K562 (cell line): ENCODE measurements at regions not wholly inside any gene's neighbourhood (a gene's known extent, or its start where the extent isn't known, plus 50 kb on each side); places are given as distances from the start of the nearest gene placed in this dataset.

ENCODE experiments used
- BCOR ChIP-seq: fragments of 450-650 bp; IDR thresholded peaks from 2 replicates; pipeline ENCODE4 v1.6.1; 2016
- CBX8 ChIP-seq: fragments of 200-600 bp; sonication (generic); IDR thresholded peaks from 2 replicates; pipeline ENCODE4 v1.6.1; 2012; ENCODE audit warnings: borderline replicate concordance, mixed run types, low read depth, mild to moderate bottlenecking, moderate library complexity, mixed read lengths, low read length, control low read depth, inconsistent platforms; ENCODE audit not compliant: poor library complexity, severe bottlenecking; ENCODE audit errors: extremely low read depth
- FOXM1 ChIP-seq, 2 experiments: fragments of 450-650 bp in 1 of 2; sonication (generic) in 1 of 2; formaldehyde crosslinking in 1 of 2; IDR thresholded peaks; 2 replicates each; pipeline versions ENCODE4 v1.6.1 to v1.9.0; 2017 to 2022; ENCODE audit warnings: low read depth in 2 of 2, mild to moderate bottlenecking in 2 of 2, missing genetic modification reagents in 1 of 2, moderate library complexity in 1 of 2
- NFYB ChIP-seq: IDR thresholded peaks from 2 replicates; pipeline ENCODE4 v1.6.1; 2011; ENCODE audit warnings: mild to moderate bottlenecking, moderate library complexity; ENCODE audit not compliant: insufficient read length; ENCODE audit errors: extremely low read depth
- PHF8 ChIP-seq: fragments of 200-600 bp; sonication (generic); IDR thresholded peaks from 2 replicates; pipeline ENCODE4 v1.6.1; 2012; ENCODE audit warnings: mixed run types, mild to moderate bottlenecking, inconsistent platforms, low read length, moderate library complexity, borderline replicate concordance
- RAD21 ChIP-seq, 2 experiments: fragments of 250-450 bp in 1 of 2; fragments of 450-650 bp in 1 of 2; sonication (Bioruptor Pico) in 1 of 2; formaldehyde crosslinking in 1 of 2; IDR thresholded peaks in 1 of 2; conservative IDR thresholded peaks in 1 of 2; 2 replicates each; pipeline versions ENCODE4 v1.4.0 to v1.8.0; 2020 to 2022; ENCODE audit warnings: mild to moderate bottlenecking in 2 of 2, moderate library complexity in 1 of 2
- REST ChIP-seq, 2 experiments: fragments of 450-650 bp; formaldehyde crosslinking in 1 of 2; IDR thresholded peaks; 2 replicates each; pipeline versions ENCODE4 v1.4.0 to v1.6.1; 2014 to 2020; ENCODE audit warnings: mild to moderate bottlenecking in 2 of 2, borderline replicate concordance in 1 of 2, low read depth in 1 of 2
- RFX5 ChIP-seq: IDR thresholded peaks from 2 replicates; pipeline ENCODE4 v1.6.1; 2011; ENCODE audit warnings: low read depth, mild to moderate bottlenecking, improper control_type of control experiment, low read length
- TCF7 ChIP-seq: sonication (generic); IDR thresholded peaks from 2 replicates; pipeline ENCODE4 v1.6.1; 2016; ENCODE audit warnings: antibody characterized with exemption, borderline replicate concordance
- TF ChIP-seq, protein P1 (sequence below), 3 experiments: IDR thresholded peaks in 2 of 3; conservative IDR thresholded peaks in 1 of 3; 2 replicates each; pipeline ENCODE4 v1.5.1; 2011 to 2012; ENCODE audit warnings: low read length in 3 of 3, mild to moderate bottlenecking in 3 of 3, control low read depth in 2 of 3, improper control_type of control experiment in 1 of 3, inconsistent platforms in 1 of 3, low read depth in 1 of 3, mixed read lengths in 1 of 3, moderate library complexity in 1 of 3; ENCODE audit not compliant: insufficient read depth in 2 of 3

GRCh38 chr15:62477929-62478328, 312.8 kb upstream of the C2CD4B start:
- TF ChIP-seq PHF8 (no peak), FOXM1 (IDR thresholded peaks at IDR 0.05; ENCODE audit: low read depth) (no peak), FOXM1 (CRISPR knock-in tag; IDR thresholded peaks at IDR 0.05; ENCODE audit: low read depth) (no peak), BCOR (no peak), NFYB (no peak), REST (IDR thresholded peaks at IDR 0.05; ENCODE audit: borderline replicate concordance) (no peak), REST (CRISPR knock-in tag; IDR thresholded peaks at IDR 0.05; ENCODE audit: low read depth) (no peak), RFX5 (no peak), TCF7 (no peak), RAD21 (CRISPR knock-in tag; conservative IDR thresholded peaks at IDR 0.05 in 1 of 2, IDR thresholded peaks at IDR 0.05 in 1 of 2) (no peak), CBX8 (no peak)
- TF ChIP-seq, protein P1, sequence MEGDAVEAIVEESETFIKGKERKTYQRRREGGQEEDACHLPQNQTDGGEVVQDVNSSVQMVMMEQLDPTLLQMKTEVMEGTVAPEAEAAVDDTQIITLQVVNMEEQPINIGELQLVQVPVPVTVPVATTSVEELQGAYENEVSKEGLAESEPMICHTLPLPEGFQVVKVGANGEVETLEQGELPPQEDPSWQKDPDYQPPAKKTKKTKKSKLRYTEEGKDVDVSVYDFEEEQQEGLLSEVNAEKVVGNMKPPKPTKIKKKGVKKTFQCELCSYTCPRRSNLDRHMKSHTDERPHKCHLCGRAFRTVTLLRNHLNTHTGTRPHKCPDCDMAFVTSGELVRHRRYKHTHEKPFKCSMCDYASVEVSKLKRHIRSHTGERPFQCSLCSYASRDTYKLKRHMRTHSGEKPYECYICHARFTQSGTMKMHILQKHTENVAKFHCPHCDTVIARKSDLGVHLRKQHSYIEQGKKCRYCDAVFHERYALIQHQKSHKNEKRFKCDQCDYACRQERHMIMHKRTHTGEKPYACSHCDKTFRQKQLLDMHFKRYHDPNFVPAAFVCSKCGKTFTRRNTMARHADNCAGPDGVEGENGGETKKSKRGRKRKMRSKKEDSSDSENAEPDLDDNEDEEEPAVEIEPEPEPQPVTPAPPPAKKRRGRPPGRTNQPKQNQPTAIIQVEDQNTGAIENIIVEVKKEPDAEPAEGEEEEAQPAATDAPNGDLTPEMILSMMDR (IDR thresholded peaks at IDR 0.05 in 2 of 3, conservative IDR thresholded peaks at IDR 0.05 in 1 of 3; ENCODE audit: insufficient read depth in 2 of 3, low read depth in 1 of 3, low read length in 3 of 3), result no peak
